ENCODE measurements at regions not wholly inside any gene's neighbourhood (a gene's known extent, or its start where the extent isn't known, plus 50 kb on each side); places are given as distances from the start of the nearest gene placed in this dataset.

DNA sequence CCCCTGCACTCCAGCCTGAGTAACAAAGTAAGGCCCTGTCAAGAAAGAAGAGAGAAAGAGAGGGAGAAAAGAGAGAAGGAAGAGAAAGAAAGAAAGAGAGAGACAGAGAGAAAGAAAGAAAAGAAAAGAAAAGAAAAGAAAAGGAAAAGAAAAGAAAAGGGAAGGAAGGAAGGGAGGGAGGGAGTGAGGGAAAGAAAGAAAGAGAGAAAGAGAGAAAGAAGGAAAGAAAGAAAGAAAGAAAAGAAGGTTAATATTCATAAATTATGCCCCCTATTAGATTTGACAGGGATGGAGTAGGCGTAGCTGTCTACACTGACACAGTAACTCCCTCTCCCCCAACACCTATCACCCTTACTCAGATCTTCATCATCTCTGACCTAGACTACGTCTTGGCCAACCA is 202.3 kb downstream of the SP3 start:
- H3K27ac Mint-ChIP-seq, result no peak overlapping the region
- no peaks in the 10 kb centered on the region for H3K36me3 Mint-ChIP-seq
- no peak overlapping the region for H3K4me3 Mint-ChIP-seq
- peaks cover 0 to 1% (median 0%) of the 10 kb centered on the region in 3 donors for H3K9me3 Mint-ChIP-seq
- peaks cover 15% of the 10 kb centered on the region for H3K27me3 Mint-ChIP-seq
- H3K4me1 Mint-ChIP-seq, result no peaks in the 10 kb centered on the region

DNA sequence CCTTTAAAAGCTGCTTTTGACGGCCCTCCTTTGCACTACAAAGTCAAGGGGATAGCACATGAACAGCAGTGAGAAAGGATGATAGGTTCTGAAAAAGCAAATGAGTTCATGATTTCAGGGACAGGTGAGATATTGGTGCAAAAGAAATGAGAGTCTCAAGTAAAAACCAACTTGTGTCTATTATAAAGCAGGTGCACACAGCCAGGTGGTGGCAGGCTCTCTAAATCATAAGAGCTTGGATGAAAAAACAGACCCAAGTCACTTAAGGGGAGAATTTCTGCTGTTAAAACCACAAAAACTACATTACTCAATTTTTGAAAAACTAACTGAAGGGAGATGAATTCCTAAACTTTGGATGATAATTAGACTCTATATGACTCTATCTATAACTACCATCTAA is 201.5 kb downstream of the SP3 start:
- Mint-ChIP-seq H3K36me3 (no peaks in the 10 kb centered on the region), H3K27ac (no peak overlapping the region), H3K4me1 (no peaks in the 10 kb centered on the region), H3K27me3 (peaks cover 15% of the 10 kb centered on the region), H3K9me3 (peaks cover 0 to 1% (median 0%) of the 10 kb centered on the region in 3 donors), H3K4me3 (no peak overlapping the region)

DNA sequence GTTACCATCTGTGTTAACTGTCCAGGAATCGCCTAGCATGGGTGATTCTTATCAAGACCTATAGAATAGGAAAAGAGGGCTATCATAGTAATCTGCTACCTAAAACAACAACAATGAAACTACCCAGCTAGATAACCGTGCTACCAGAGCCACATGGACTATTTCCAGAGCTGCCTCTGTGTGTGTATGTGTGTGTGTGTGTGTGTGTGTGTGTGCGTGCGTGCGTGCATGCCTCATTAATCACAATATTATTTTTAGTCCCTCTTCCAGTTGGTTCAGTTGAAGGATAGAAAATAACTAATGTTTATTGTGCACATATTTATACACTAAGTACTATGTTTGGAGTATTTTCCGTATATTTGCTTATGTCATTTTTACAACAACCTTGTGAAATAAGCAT is 201.1 kb downstream of the SP3 start:
- Mint-ChIP-seq H3K27me3 (peaks cover 18% of the 10 kb centered on the region), H3K27ac (no peak overlapping the region), H3K4me3 (no peak overlapping the region), H3K36me3 (no peaks in the 10 kb centered on the region), H3K4me1 (no peaks in the 10 kb centered on the region), H3K9me3 (peaks cover 0 to 1% (median 0%) of the 10 kb centered on the region in 3 donors)

DNA sequence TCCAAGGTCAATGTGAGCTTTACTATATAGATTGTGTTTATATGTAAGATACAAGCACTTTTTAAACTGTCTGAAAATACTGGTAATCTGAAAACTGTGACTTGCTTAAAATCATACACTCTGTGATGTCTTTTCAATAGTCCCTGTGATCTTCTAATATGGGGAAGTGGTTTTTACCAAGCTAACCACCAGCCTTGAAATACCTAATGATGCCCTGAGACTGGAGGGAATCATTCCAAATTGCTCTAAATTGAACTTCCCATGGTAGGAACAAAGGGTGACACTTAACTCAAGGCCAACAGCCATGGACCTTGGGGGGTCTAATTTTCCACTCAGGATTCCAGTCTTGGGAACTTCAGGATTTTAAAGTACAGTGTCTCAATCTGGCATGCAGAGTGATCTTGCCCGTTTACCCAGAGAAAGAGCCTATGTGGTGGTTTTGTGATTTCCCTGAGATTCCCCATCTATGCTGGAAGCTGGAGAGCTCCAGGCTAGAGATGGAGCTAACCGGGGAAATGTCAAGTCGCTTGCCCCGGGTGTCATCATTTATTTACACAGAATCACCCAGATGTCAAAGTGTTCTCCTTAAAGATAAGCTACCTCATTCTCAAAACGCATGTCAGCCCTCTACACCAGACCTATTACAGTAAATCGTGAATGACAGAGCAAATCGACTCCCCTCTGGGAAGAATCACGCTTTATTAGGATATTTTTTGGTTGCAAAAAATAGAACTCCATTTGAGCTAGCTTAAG is 198.5 kb downstream of the SP3 start:
- Mint-ChIP-seq H3K4me1 (no peaks in the 10 kb centered on the region), H3K4me3 (no peak overlapping the region), H3K36me3 (no peaks in the 10 kb centered on the region), H3K9me3 (peaks cover 0 to 1% (median 0%) of the 10 kb centered on the region in 3 donors), H3K27ac (no peak overlapping the region), H3K27me3 (peaks cover 30% of the 10 kb centered on the region)

DNA sequence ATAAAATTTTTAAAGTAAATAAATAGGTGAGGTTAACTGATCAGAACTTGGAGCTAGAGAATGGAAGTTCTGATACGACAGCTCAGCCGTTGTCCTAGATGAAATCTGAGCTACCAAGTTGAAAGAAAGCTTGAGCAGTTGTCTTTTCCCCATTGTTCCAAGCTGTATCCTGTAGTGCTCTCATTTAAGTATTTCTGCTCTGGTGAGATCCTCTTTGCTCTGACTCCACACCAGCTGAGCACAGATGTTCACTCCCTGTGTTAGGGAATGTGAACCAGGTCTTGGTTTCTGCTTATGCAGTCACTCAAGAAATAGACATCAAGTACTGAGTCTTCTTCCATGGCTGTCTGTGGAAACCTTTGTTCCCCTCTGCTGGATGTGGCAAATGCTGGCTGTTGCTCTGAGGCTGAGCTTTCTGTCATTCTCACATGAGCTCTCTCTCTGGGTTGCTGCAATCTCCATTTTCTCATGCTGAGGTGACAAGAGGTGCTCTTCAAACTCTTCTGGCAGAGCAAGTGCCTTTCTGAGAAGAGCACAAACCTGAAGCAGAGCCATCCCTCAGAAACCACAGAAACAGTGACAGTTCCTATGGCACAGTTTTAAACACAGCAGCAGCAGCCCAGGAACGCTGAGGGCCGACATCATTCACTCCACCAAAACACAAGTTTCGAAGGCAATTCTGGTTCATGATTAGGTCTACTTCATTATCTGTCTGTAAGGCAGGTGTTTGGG is 194.1 kb downstream of the SP3 start:
- no peaks in the 10 kb centered on the region for H3K4me1 Mint-ChIP-seq
- H3K4me3 Mint-ChIP-seq, result no peak overlapping the region
- H3K27ac Mint-ChIP-seq, result no peak overlapping the region
- H3K27me3 Mint-ChIP-seq, result peaks cover 36% of the 10 kb centered on the region
- H3K9me3 Mint-ChIP-seq, result no peaks in the 10 kb centered on the region
- no peaks in the 10 kb centered on the region for H3K36me3 Mint-ChIP-seq

DNA sequence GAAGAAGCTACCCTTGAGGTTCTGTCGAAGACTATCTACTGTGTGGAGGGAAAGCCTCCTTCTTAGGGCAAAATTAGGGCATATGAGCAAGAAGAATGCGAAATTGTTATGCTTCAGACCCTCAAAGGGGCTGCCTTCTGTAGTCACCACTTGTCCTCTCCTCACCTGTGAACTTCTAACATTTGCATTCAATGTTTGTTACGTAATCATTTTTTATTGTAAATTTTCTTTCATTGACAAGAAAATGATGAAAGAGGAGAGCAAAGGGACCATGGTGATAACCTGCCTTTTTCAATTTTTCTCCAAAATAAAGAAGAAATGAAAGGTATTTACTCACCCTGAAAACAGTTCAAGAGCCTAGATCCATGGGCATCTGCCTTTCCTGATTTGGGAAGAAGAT is 193.0 kb downstream of the SP3 start:
- Mint-ChIP-seq H3K4me1 (no peaks in the 10 kb centered on the region), H3K9me3 (no peaks in the 10 kb centered on the region), H3K4me3 (no peak overlapping the region), H3K36me3 (no peaks in the 10 kb centered on the region), H3K27ac (no peak overlapping the region), H3K27me3 (peaks cover 29% of the 10 kb centered on the region)

DNA sequence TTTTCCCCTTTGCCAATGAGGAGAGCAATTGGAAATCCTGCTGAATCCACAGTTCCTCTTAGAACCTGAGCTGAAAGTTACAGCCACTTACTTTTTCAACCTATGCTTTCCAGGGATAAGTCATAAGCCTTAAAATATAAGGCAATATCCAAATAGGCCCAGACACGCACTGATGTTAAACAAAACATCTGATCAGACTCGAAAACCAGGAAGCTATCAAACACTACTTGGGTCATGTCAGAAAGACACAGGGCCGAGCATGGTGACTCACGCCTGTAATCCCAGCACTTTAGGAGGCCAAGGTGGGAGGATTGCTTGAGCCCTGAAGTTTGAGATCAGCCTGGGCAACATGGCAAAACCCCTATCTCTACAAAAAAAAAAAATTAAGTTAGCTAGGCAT is 192.1 kb downstream of the SP3 start:
- H3K4me1 Mint-ChIP-seq, result no peaks in the 10 kb centered on the region
- peaks cover 22% of the 10 kb centered on the region for H3K27me3 Mint-ChIP-seq
- no peaks in the 10 kb centered on the region for H3K36me3 Mint-ChIP-seq
- no peaks in the 10 kb centered on the region for H3K9me3 Mint-ChIP-seq
- no peak overlapping the region for H3K27ac Mint-ChIP-seq
- no peak overlapping the region for H3K4me3 Mint-ChIP-seq

DNA sequence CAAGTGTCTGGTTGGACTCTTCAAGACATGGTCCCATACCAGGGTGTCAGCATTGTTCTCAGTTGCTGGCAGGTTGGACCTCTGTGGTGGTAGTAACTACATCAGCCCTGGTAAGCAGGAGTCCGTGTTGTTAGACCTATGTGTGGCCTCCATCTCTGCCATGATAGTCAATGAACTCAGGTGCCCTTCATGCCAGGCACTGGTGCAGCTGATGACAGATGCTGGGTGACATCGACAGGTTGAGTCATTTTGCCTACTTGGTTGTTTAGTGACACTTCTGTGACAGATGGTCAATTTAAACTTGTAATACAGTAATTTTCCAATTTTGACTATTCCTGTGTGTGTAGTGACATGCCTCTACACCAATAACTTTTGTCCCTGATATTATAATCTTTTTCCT is 189.7 kb downstream of the SP3 start:
- no peak overlapping the region for H3K27ac Mint-ChIP-seq
- H3K9me3 Mint-ChIP-seq, result peaks cover 0 to 3% (median 0%) of the 10 kb centered on the region in 3 donors
- H3K4me3 Mint-ChIP-seq, result no peak overlapping the region
- H3K36me3 Mint-ChIP-seq, result no peaks in the 10 kb centered on the region
- no peaks in the 10 kb centered on the region for H3K4me1 Mint-ChIP-seq
- peaks cover 10% of the 10 kb centered on the region for H3K27me3 Mint-ChIP-seq

DNA sequence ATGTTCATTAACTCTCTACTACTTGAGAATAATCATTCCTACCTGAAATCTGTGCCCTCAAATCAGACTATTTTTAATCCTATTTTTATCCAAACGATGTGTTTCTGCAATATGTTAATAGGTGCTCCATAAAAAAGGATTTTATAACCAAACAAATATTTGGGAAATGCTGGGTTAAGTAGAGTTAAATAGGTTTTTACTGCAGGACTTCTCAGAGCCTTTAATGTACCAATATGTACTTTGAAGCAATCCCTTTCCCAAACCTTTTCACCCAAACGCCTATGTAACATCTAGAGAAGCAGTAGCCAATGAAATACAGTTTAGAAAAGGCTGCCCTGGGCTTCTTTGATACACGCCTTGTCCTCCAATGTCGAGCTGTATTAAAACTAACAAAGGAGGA is 182.5 kb downstream of the SP3 start:
- Mint-ChIP-seq H3K27ac (no peak overlapping the region), H3K27me3 (peaks cover 10% of the 10 kb centered on the region), H3K9me3 (peaks cover 0 to 5% (median 3%) of the 10 kb centered on the region in 3 donors), H3K4me1 (no peaks in the 10 kb centered on the region), H3K4me3 (no peak overlapping the region), H3K36me3 (no peaks in the 10 kb centered on the region)

DNA sequence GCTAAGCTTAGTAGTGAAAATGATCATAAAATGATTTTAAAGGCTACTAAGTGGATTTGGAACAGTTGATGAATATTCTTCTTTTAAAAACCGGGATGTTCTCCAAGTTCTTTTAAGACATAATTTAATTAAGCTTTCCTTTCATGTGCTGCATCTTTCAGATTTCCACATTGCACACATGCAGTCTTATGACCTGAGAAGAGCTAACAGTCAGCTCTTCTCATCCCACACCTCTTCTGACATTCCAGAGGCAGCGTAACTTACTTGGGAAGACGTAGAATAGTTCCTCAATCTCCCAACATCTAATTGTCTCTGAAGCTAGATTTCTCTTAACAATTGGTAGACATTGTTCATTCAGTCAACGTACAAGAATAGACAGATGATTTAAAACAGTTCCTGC is 181.8 kb downstream of the SP3 start:
- H3K27me3 Mint-ChIP-seq, result peaks cover 10% of the 10 kb centered on the region
- no peaks in the 10 kb centered on the region for H3K4me1 Mint-ChIP-seq
- no peaks in the 10 kb centered on the region for H3K36me3 Mint-ChIP-seq
- H3K9me3 Mint-ChIP-seq, result peaks cover 0 to 5% (median 3%) of the 10 kb centered on the region in 3 donors
- H3K4me3 Mint-ChIP-seq, result no peak overlapping the region
- no peak overlapping the region for H3K27ac Mint-ChIP-seq

DNA sequence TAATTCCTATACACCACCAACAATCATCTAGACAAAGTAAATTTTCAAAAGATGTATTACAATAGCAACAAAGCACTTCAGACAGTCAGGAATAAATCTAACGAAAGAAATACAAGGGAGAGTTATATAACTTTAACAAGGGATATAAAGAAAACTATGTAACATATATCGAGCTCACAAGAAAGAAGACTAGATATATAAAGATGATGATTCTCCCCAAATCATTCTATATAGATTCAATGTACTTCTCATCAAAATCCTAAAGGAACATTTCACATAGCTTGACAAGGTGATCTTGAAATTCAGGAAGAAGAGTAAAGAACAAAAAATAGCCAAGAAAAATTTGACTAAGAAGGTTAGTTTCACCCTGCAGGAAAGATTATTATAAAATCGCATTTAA is 179.4 kb downstream of the SP3 start:
- Mint-ChIP-seq H3K4me1 (no peaks in the 10 kb centered on the region), H3K9me3 (peaks cover 0 to 2% (median 0%) of the 10 kb centered on the region in 3 donors), H3K36me3 (no peaks in the 10 kb centered on the region), H3K27me3 (peaks cover 15% of the 10 kb centered on the region), H3K4me3 (no peak overlapping the region), H3K27ac (no peak overlapping the region)

DNA sequence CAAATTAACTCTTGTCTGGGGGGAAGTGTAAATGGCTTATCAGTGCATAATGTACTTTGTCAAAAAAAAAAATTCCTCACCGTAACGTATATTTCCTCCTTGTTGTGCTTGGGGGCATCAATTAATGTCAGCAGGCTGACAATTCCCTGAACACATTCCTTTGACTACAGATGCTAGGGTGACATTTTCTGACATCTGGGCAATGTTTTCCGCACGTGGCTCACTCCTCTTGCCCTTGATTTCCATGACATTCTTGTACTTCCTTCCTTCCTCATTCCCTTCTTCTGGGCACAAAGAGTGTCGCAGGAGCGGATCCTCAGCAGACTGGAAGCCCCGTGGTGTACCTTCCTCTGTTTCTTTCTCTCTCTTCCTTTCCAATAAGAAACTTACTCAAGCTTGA is 173.7 kb downstream of the SP3 start:
- H3K4me3 Mint-ChIP-seq, result no peak overlapping the region
- H3K4me1 Mint-ChIP-seq, result peaks cover 1 to 7% (median 4%) of the 10 kb centered on the region in 3 donors
- H3K9me3 Mint-ChIP-seq, result no peaks in the 10 kb centered on the region
- peaks cover 8% of the 10 kb centered on the region for H3K27me3 Mint-ChIP-seq
- H3K27ac Mint-ChIP-seq, result no peak overlapping the region
- no peaks in the 10 kb centered on the region for H3K36me3 Mint-ChIP-seq

DNA sequence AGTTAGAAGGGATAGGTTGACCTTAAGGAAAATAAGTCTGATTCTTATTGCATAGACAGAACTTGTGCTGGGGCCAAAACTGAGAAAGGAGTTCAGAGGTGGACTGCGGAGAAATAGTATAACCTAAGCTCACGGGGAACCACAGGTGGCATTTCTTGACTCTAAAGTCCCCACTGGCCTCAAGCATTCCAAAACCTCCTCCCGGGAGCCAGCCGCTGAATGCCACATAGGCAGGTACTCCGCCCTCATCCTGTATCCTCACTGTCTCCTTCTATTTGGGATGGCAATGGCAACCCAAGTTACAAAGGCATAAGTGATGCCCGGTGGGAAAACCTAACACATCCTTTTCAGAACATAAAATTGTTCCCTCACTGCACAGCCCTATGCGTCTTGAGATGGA is 173.0 kb downstream of the SP3 start:
- H3K9me3 Mint-ChIP-seq, result no peaks in the 10 kb centered on the region
- H3K4me3 Mint-ChIP-seq, result no peak overlapping the region
- peaks cover 8% of the 10 kb centered on the region for H3K27me3 Mint-ChIP-seq
- peaks cover 1 to 7% (median 4%) of the 10 kb centered on the region in 3 donors for H3K4me1 Mint-ChIP-seq
- no peak overlapping the region for H3K27ac Mint-ChIP-seq
- no peaks in the 10 kb centered on the region for H3K36me3 Mint-ChIP-seq

DNA sequence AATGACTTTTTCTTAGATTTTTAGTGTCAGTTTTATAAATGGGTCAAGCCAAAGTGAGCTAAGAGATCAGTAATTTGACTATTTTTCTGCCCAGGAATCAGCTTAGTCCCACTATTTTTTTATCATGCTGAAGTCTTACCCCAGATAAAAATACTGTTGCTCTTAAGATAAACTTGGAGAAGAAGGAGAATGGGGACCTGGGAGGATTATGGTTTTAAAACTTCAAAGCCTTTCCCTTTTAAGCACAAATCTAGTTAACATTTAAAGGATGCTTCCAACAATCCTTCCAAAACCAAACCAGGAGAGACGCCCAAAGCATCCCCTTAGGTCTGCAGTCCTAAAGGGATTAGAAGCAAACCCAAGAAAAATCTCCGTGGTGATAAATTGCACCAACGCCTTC is 172.4 kb downstream of the SP3 start:
- Mint-ChIP-seq H3K4me3 (no peak overlapping the region), H3K36me3 (no peaks in the 10 kb centered on the region), H3K27me3 (peaks cover 8% of the 10 kb centered on the region), H3K4me1 (peaks cover 1 to 7% (median 4%) of the 10 kb centered on the region in 3 donors), H3K9me3 (no peaks in the 10 kb centered on the region), H3K27ac (no peak overlapping the region)

DNA sequence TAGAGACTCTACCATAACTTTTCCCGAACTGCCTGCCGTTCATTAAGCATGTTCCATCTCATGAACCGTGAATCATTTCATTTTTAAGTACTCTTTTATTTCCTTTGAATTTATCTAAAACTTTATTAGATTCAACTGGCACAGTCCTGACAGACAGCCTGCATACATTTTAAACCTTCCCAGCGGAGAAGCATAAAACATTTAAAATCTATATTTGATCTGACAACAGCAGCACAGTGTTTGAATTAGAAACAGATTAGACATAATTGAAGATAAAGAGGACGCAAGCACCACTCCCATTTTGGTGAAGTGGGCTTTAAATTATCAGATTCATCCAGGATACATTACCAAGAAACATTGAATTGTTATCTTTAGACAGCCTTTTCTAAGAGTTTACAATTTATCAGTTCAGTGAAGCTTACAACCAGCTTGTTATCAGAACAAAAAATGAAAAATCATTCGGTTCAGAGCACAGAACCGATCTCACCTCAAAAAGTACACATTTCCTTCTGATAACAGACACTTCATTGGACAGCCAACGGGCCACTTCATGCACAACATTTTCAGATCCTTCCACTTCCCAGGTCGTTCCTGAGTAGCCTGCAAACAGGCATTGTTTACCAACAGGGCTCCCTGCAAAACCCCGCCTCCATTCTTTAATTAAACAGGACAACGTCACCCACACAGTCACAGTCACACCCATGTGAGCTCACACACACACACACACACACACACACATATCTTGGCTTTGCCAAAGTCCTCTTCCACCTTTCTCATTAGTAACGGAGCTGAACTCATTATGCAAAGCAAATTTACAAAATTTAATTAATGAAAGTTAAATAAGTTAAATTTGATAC is 171.2 kb downstream of the SP3 start:
- H3K36me3 Mint-ChIP-seq, result no peaks in the 10 kb centered on the region
- no peaks in the 10 kb centered on the region for H3K9me3 Mint-ChIP-seq
- peak overlapping the region in 1 of 4 donors; percentile 15 for H3K4me3 Mint-ChIP-seq
- H3K4me1 Mint-ChIP-seq, result peaks cover 1 to 7% (median 4%) of the 10 kb centered on the region in 3 donors
- peaks cover 6% of the 10 kb centered on the region for H3K27me3 Mint-ChIP-seq
- H3K27ac Mint-ChIP-seq, result no peak overlapping the region

Data from IgD-negative memory B cell (primary cell).